Skeletal muscle tissue (tissue), 3 donors: ENCODE measurements at regions not wholly inside any gene's neighbourhood (a gene's known extent, or its start where the extent isn't known, plus 50 kb on each side); places are given as distances from the start of the nearest gene placed in this dataset.

ENCODE experiments used
- H3K27ac ChIP-seq: one replicate; pipeline ENCODE4 v1.7.0; 2013; ENCODE audit warnings: mild to moderate bottlenecking, low read depth, low read length, inconsistent platforms
- H3K27me3 ChIP-seq, 3 donors: one replicate each; pipeline ENCODE4 v1.7.0; 2013; ENCODE audit warnings: low read length in 3 of 3; ENCODE audit not compliant: control insufficient read depth in 3 of 3, insufficient read depth in 3 of 3
- H3K36me3 ChIP-seq, 3 donors: one replicate each; pipeline ENCODE4 v1.7.0; 2013; ENCODE audit warnings: low read length in 3 of 3; ENCODE audit not compliant: control insufficient read depth in 3 of 3, insufficient read depth in 3 of 3
- H3K4me1 ChIP-seq, 3 donors: one replicate each; pipeline ENCODE4 v1.7.0; 2013; ENCODE audit warnings: low read length in 3 of 3, mild to moderate bottlenecking in 3 of 3; ENCODE audit not compliant: control insufficient read depth in 3 of 3, insufficient read depth in 3 of 3
- H3K4me3 ChIP-seq, 3 donors: one replicate each; pipeline ENCODE4 v1.7.0; 2013; ENCODE audit warnings: low read length in 3 of 3
- H3K9ac ChIP-seq, 3 donors: one replicate each; pipeline ENCODE4 v1.7.0; 2013; ENCODE audit warnings: low read length in 3 of 3, mild to moderate bottlenecking in 3 of 3, moderate library complexity in 2 of 3, low read depth in 1 of 3
- H3K9me3 ChIP-seq, 3 donors: one replicate each; pipeline ENCODE4 v1.7.0; 2013; ENCODE audit warnings: low read length in 3 of 3; ENCODE audit not compliant: control insufficient read depth in 3 of 3
- donor health status: Osteomylitis.

GRCh38 chr13:101003566-101003965, 329.0 kb upstream of the TMTC4 start:
- no peak overlapping the region for H3K4me3 ChIP-seq
- H3K4me1 ChIP-seq, result no peaks in the 10 kb centered on the region
- H3K36me3 ChIP-seq, result no peaks in the 10 kb centered on the region
- H3K27me3 ChIP-seq, result no peaks in the 10 kb centered on the region
- no peak overlapping the region for H3K27ac ChIP-seq
- no peaks in the 10 kb centered on the region for H3K9me3 ChIP-seq
- no peak overlapping the region for H3K9ac ChIP-seq

- Histone ChIP-seq H3K4me3 (no peak overlapping the region), H3K27ac (no peak overlapping the region), H3K9ac (no peak overlapping the region), H3K27me3 (no peaks in the 10 kb centered on the region), H3K4me1 (no peaks in the 10 kb centered on the region), H3K36me3 (no peaks in the 10 kb centered on the region), H3K9me3 (peaks cover 0 to 2% (median 0%) of the 10 kb centered on the region in 3 donors)
Observed at GRCh38 chr13:100989392-100989791, 314.8 kb upstream of the TMTC4 start.

GRCh38 chr13:100988921-100989320, 314.3 kb upstream of the TMTC4 start:
- Histone ChIP-seq H3K27me3 (no peaks in the 10 kb centered on the region), H3K36me3 (no peaks in the 10 kb centered on the region), H3K4me1 (no peaks in the 10 kb centered on the region), H3K4me3 (no peak overlapping the region), H3K9ac (no peak overlapping the region), H3K27ac (no peak overlapping the region), H3K9me3 (peaks cover 0 to 2% (median 0%) of the 10 kb centered on the region in 3 donors)

GRCh38 chr13:100987948-100988347, 313.4 kb upstream of the TMTC4 start:
- H3K27me3 ChIP-seq, result no peaks in the 10 kb centered on the region
- H3K9me3 ChIP-seq, result peaks cover 0 to 2% (median 0%) of the 10 kb centered on the region in 3 donors
- no peaks in the 10 kb centered on the region for H3K4me1 ChIP-seq
- H3K9ac ChIP-seq, result no peak overlapping the region
- no peak overlapping the region for H3K27ac ChIP-seq
- H3K36me3 ChIP-seq, result no peaks in the 10 kb centered on the region
- no peak overlapping the region for H3K4me3 ChIP-seq

- H3K36me3 ChIP-seq, result no peaks in the 10 kb centered on the region
- peaks cover 0 to 2% (median 0%) of the 10 kb centered on the region in 3 donors for H3K9me3 ChIP-seq
- no peaks in the 10 kb centered on the region for H3K4me1 ChIP-seq
- H3K9ac ChIP-seq, result no peak overlapping the region
- no peaks in the 10 kb centered on the region for H3K27me3 ChIP-seq
- H3K27ac ChIP-seq, result no peak overlapping the region
- no peak overlapping the region for H3K4me3 ChIP-seq
Observed at GRCh38 chr13:100986571-100986970, 312.0 kb upstream of the TMTC4 start.

- no peak overlapping the region for H3K27ac ChIP-seq
- H3K4me3 ChIP-seq, result no peak overlapping the region
- H3K4me1 ChIP-seq, result no peaks in the 10 kb centered on the region
- peaks cover 0 to 2% (median 0%) of the 10 kb centered on the region in 3 donors for H3K9me3 ChIP-seq
- no peaks in the 10 kb centered on the region for H3K27me3 ChIP-seq
- H3K36me3 ChIP-seq, result no peaks in the 10 kb centered on the region
- H3K9ac ChIP-seq, result no peak overlapping the region
Observed at GRCh38 chr13:100984085-100984705, 309.6 kb upstream of the TMTC4 start.

- peaks cover 0 to 2% (median 0%) of the 10 kb centered on the region in 3 donors for H3K9me3 ChIP-seq
- no peak overlapping the region for H3K4me3 ChIP-seq
- no peaks in the 10 kb centered on the region for H3K4me1 ChIP-seq
- H3K9ac ChIP-seq, result no peak overlapping the region
- H3K27ac ChIP-seq, result no peak overlapping the region
- H3K36me3 ChIP-seq, result no peaks in the 10 kb centered on the region
- H3K27me3 ChIP-seq, result no peaks in the 10 kb centered on the region
Observed at GRCh38 chr13:100983111-100983510, 308.5 kb upstream of the TMTC4 start.

GRCh38 chr13:100980171-100980570, 305.6 kb upstream of the TMTC4 start:
- H3K9me3 ChIP-seq, result no peaks in the 10 kb centered on the region
- no peak overlapping the region for H3K4me3 ChIP-seq
- H3K4me1 ChIP-seq, result no peaks in the 10 kb centered on the region
- no peaks in the 10 kb centered on the region for H3K27me3 ChIP-seq
- H3K36me3 ChIP-seq, result no peaks in the 10 kb centered on the region
- no peak overlapping the region for H3K27ac ChIP-seq
- H3K9ac ChIP-seq, result no peak overlapping the region

- H3K27ac ChIP-seq, result no peak overlapping the region
- no peaks in the 10 kb centered on the region for H3K36me3 ChIP-seq
- H3K4me1 ChIP-seq, result no peaks in the 10 kb centered on the region
- H3K9ac ChIP-seq, result no peak overlapping the region
- H3K4me3 ChIP-seq, result no peak overlapping the region
- H3K9me3 ChIP-seq, result no peaks in the 10 kb centered on the region
- no peaks in the 10 kb centered on the region for H3K27me3 ChIP-seq
Observed at GRCh38 chr13:100977841-100978240, 303.2 kb upstream of the TMTC4 start.

- Histone ChIP-seq H3K27ac (no peak overlapping the region), H3K36me3 (no peaks in the 10 kb centered on the region), H3K9me3 (no peaks in the 10 kb centered on the region)
Observed at GRCh38 chr13:100976993-100977392, 302.4 kb upstream of the TMTC4 start.

More at GRCh38 chr13:100976993-100977392, 302.4 kb upstream of the TMTC4 start:
- Histone ChIP-seq H3K9ac (no peak overlapping the region), H3K4me1 (no peaks in the 10 kb centered on the region), H3K27me3 (no peaks in the 10 kb centered on the region), H3K4me3 (no peak overlapping the region)
